ENCODE measurements at regions not wholly inside any gene's neighbourhood (a gene's known extent, or its start where the extent isn't known, plus 50 kb on each side); places are given as distances from the start of the nearest gene placed in this dataset.
"Not testable (repeated sequence)": the region's sequence is repeated elsewhere in the genome, so short reads cannot be mapped to it uniquely, and the experiment has no call there.

DNA sequence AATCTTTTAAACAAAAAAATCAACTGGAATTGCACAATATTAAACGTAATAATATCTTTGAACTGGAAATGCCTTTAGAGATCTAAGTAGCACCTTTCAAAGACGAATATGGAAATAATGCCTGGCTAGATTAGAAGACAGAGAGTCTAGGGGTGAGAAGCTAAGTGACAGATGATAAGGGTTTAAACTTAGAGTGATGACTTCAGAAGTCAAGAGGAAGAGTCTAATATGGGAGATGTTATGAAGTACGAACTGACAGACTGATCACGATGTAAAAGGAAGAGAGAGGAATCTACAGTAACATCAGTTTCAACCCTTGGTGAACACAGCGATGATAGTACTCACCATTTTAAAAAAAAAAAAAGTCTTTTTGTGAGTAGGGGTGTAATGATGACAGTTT is 57.9 kb downstream of the HINT1 start:
- no peak for DNase-seq (ENCODE audit: low read depth)
- TF ChIP-seq, protein P1, sequence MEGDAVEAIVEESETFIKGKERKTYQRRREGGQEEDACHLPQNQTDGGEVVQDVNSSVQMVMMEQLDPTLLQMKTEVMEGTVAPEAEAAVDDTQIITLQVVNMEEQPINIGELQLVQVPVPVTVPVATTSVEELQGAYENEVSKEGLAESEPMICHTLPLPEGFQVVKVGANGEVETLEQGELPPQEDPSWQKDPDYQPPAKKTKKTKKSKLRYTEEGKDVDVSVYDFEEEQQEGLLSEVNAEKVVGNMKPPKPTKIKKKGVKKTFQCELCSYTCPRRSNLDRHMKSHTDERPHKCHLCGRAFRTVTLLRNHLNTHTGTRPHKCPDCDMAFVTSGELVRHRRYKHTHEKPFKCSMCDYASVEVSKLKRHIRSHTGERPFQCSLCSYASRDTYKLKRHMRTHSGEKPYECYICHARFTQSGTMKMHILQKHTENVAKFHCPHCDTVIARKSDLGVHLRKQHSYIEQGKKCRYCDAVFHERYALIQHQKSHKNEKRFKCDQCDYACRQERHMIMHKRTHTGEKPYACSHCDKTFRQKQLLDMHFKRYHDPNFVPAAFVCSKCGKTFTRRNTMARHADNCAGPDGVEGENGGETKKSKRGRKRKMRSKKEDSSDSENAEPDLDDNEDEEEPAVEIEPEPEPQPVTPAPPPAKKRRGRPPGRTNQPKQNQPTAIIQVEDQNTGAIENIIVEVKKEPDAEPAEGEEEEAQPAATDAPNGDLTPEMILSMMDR (IDR thresholded peaks at IDR 0.05; ENCODE audit: low read depth, low read length), result no peak
- no peak for TF ChIP-seq MYC (IDR thresholded peaks at IDR 0.05; ENCODE audit: low read depth, low read length)
- TF ChIP-seq, protein P2, sequence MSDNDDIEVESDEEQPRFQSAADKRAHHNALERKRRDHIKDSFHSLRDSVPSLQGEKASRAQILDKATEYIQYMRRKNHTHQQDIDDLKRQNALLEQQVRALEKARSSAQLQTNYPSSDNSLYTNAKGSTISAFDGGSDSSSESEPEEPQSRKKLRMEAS (IDR thresholded peaks at IDR 0.05; ENCODE audit: low read depth, low read length), result no peak
- TF ChIP-seq POLR2A (IDR thresholded peaks at IDR 0.05; ENCODE audit: extremely low read depth, insufficient read length), result no peak
- no peak overlapping the region for H3K4me3 ChIP-seq (ENCODE audit: low read depth, low read length)

DNA sequence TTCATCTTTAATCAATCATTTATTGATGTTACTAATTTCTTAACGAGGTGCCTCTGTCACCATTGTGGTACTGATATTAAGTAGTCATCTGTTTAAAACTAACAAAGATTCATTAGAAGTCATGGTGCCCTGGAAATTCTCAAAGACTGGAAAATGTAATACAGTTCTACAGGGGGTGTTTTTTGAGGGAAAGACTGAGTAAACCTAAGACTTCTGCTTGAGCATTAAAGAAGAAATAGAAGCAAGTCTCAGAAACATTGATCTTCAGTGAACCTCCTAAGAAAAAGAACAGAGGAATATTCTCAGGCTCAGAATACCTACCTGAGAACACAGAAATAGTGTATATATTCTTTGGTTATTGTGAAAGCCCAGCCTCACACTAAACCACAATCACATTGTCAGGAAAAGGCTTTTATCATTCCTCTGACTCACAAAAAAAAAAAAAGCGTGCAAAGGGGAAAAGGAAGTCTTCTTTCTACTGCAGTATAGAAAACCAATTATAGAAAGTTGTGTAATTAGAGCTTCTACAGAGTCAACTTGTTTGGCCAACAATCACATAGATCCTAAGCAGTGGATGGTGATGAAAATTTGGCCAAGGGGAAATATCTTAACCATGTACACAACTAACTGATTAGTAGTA is 60.8 kb downstream of the HINT1 start:
- H3K4me3 ChIP-seq (ENCODE audit: low read depth, low read length), result no peak overlapping the region
- DNase-seq (ENCODE audit: low read depth), result peak; percentile 65
- TF ChIP-seq POLR2A (IDR thresholded peaks at IDR 0.05; ENCODE audit: extremely low read depth, insufficient read length) (no peak), MYC (IDR thresholded peaks at IDR 0.05; ENCODE audit: low read depth, low read length) (no peak)
- TF ChIP-seq, protein P1 (IDR thresholded peaks at IDR 0.05; ENCODE audit: low read depth, low read length), result no peak
- TF ChIP-seq, protein P2 (IDR thresholded peaks at IDR 0.05; ENCODE audit: low read depth, low read length), result no peak

DNA sequence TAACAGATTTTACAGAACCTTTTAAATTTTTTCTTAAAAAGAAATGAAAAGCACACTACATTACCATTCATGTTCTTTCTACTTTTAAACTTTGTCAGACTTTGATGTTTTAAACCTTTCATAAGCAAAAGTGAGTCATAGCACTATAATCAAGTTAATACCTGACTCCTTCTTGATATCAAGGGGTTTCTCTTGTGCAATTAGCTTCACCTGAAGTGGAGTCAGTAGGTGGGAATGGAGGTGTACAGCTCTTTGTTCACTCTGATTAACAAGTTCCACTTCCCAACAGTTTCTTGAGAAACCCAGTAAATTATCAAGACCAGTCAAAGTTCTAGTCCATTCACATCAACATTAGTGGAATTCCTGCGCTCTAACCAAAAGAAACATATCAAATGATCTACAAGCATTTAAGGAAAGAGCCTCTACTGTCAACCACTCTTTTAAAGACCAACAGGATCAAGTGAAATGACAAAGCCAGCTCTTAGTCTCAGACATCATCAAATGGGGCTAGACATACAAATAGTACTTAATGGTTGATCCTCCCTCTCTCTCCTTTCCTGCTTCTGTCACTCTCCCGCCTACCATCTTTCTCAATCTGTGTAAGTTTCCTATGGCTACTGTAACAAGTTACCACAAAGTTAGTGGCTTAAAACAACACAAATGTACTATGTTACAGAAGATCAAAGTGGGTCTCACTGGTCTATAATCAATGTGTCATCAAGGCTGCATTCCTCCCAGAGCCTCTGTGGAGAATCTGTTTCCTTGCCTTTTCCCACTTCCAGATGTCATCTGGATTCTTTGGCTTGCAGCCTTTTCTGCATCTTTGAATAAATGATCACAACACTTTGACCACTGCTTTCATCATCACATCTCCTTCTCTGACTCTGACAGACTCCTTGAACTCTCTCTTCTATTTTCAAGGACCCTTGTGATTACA is 68.0 kb downstream of the HINT1 start:
- no peak for TF ChIP-seq POLR2A (IDR thresholded peaks at IDR 0.05; ENCODE audit: extremely low read depth, insufficient read length)
- TF ChIP-seq, protein P2 (IDR thresholded peaks at IDR 0.05; ENCODE audit: low read depth, low read length), result no peak
- no peak for TF ChIP-seq MYC (IDR thresholded peaks at IDR 0.05; ENCODE audit: low read depth, low read length)
- TF ChIP-seq, protein P1 (IDR thresholded peaks at IDR 0.05; ENCODE audit: low read depth, low read length), result no peak
- DNase-seq (ENCODE audit: low read depth), result no peak
- H3K4me3 ChIP-seq (ENCODE audit: low read depth, low read length), result no peak overlapping the region

DNA sequence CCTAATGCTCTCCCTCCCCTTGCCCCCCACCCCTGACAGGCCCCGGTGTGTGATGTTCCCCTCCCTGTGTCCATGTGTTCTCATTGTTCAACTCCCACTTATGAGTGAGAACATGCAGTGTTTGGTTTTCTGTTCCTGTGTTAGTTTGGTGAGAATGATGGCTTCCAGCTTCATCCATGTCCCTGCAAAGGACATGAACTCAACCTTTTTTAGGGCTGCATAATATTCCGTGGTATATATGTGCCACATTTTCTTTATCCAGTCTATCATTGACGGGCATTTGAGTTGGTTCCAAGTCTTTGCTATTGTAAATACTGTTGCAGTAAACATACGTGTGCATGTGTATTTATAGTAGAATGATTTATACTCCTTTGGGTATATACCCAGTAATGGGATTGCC is 69.5 kb downstream of the HINT1 start:
- not testable (repeated sequence) for H3K4me3 ChIP-seq (ENCODE audit: low read depth, low read length); DNase-seq (ENCODE audit: low read depth)

DNA sequence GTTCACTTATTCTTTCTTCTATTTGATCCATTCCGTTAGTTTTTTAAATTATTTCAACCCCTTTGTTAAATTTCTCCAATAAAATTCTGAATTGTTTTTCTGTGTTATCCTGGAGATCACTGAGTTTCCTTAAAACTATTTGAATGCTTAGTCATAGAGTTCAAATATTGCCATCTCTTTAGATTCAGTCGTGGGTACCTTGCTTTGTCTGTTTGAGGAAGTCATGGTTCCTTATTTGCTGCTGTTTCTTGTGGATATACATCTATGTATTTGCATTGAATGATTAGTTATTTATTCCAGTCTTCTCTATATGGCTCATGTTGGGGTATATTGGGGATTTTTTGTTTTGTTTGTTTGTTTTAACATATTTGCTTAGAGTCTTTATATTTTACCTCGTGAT is 80.6 kb downstream of the HINT1 start:
- TF ChIP-seq, protein P1 (IDR thresholded peaks at IDR 0.05; ENCODE audit: low read depth, low read length), result no peak
- TF ChIP-seq, protein P2 (IDR thresholded peaks at IDR 0.05; ENCODE audit: low read depth, low read length), result no peak
- TF ChIP-seq MYC (IDR thresholded peaks at IDR 0.05; ENCODE audit: low read depth, low read length) (no peak), POLR2A (IDR thresholded peaks at IDR 0.05; ENCODE audit: extremely low read depth, insufficient read length) (no peak)
- DNase-seq (ENCODE audit: low read depth), result no peak
- H3K4me3 ChIP-seq (ENCODE audit: low read depth, low read length), result no peak overlapping the region

DNA sequence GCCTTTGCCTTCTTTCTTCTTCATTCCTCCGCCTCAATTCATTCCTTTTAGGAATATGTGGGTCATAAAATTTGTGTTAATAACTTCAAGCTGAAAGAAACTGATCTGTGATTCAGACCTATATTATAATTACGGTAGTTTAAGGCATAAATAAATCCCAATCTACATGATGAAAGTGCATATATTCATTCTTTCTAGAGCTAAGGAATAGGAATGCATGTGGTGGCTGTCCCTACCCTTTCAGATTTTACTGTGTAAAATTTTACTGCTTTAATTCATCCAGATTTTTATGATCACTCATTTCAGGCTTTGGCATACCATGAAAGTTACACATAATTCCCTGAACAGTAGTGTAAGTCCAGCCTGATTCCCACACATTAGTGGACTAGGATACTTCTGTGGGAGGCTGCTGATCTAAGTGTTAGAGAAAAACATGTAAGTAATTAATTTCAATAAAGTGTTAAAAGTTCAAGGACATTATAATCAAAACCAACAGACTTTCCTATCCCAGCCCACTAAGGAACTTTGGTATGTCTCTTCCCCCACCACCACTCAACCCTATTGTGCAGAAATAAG is 83.1 kb downstream of the HINT1 start:
- DNase-seq (ENCODE audit: low read depth), result no peak
- TF ChIP-seq, protein P1 (IDR thresholded peaks at IDR 0.05; ENCODE audit: low read depth, low read length), result no peak
- TF ChIP-seq, protein P2 (IDR thresholded peaks at IDR 0.05; ENCODE audit: low read depth, low read length), result no peak
- TF ChIP-seq POLR2A (IDR thresholded peaks at IDR 0.05; ENCODE audit: extremely low read depth, insufficient read length) (no peak), MYC (IDR thresholded peaks at IDR 0.05; ENCODE audit: low read depth, low read length) (no peak)

More for the DNA sequence above, 83.1 kb downstream of the HINT1 start:
- no peak overlapping the region for H3K4me3 ChIP-seq (ENCODE audit: low read depth, low read length)
